ENCODE measurements at regions not wholly inside any gene's neighbourhood (a gene's known extent, or its start where the extent isn't known, plus 50 kb on each side); places are given as distances from the start of the nearest gene placed in this dataset.

- Histone ChIP-seq H3K27ac (ENCODE audit: low read length) (no peak overlapping the region), H3K9me3 (ENCODE audit: control insufficient read depth, insufficient read depth, low read depth, low read length) (no peaks in the 10 kb centered on the region), H3K27me3 (ENCODE audit: control insufficient read depth, insufficient read depth, low read length) (no peaks in the 10 kb centered on the region), H3K4me1 (ENCODE audit: control insufficient read depth, insufficient read depth, low read length) (no peaks in the 10 kb centered on the region), H3K36me3 (ENCODE audit: control insufficient read depth, insufficient read depth, low read length) (no peaks in the 10 kb centered on the region), H3K4me3 (ENCODE audit: low read depth in 2 of 2, low read length in 2 of 2) (no peak overlapping the region)
- CTCF ChIA-PET: no interaction called here
- intact Hi-C loops (cut with micrococcal nuclease; ENCODE audit: unreplicated experiment): no loop called here
- TF ChIP-seq CTCF (IDR thresholded peaks at IDR 0.05) (no peak), POLR2AphosphoS5 (IDR thresholded peaks at IDR 0.05; ENCODE audit: low read depth, low read length) (no peak), TCF7L2 (IDR thresholded peaks at IDR 0.05; ENCODE audit: low read depth, low read length) (no peak), SIN3A (IDR thresholded peaks at IDR 0.05; ENCODE audit: borderline replicate concordance, insufficient read depth, low read depth, low read length) (no peak), REST (IDR thresholded peaks at IDR 0.05; ENCODE audit: insufficient read depth in 1 of 2, low read depth in 2 of 2, low read length in 1 of 2) (no peak)
- ATAC-seq (no peak), DNase-seq (ENCODE audit: low read depth, low spot score) (no peak)
- in situ Hi-C loops (cut with HindIII; ENCODE audit: low pct_unique_long_range_greater_than_20kb, low sequenced_read_pairs): no loop called here
- POLR2A ChIA-PET: no interaction called here
- no TSS peak for BruUV-seq (replicated peaks)
These were observed 424.2 kb downstream of the TUSC1 start for GRCh38 chr9:25254051-25254450.

GRCh38 chr9:25241421-25241820 lies 436.8 kb downstream of the TUSC1 start:
- no peaks in the 10 kb centered on the region for H3K27me3 ChIP-seq (ENCODE audit: control insufficient read depth, insufficient read depth, low read length)
- intact Hi-C loops (cut with micrococcal nuclease; ENCODE audit: unreplicated experiment) (no loop called here), in situ Hi-C loops (cut with HindIII; ENCODE audit: low pct_unique_long_range_greater_than_20kb, low sequenced_read_pairs) (no loop called here)
- ATAC-seq (no peak), DNase-seq (ENCODE audit: low read depth, low spot score) (no peak)
- no peak overlapping the region for H3K4me3 ChIP-seq (ENCODE audit: low read depth in 2 of 2, low read length in 2 of 2)
- no peaks in the 10 kb centered on the region for H3K36me3 ChIP-seq (ENCODE audit: control insufficient read depth, insufficient read depth, low read length)
- no TSS peak for BruUV-seq (replicated peaks)
- CTCF ChIA-PET: no interaction called here
- H3K27ac ChIP-seq (ENCODE audit: low read length): no peak overlapping the region
- TF ChIP-seq SIN3A (IDR thresholded peaks at IDR 0.05; ENCODE audit: borderline replicate concordance, insufficient read depth, low read depth, low read length) (no peak), POLR2AphosphoS5 (IDR thresholded peaks at IDR 0.05; ENCODE audit: low read depth, low read length) (no peak), TCF7L2 (IDR thresholded peaks at IDR 0.05; ENCODE audit: low read depth, low read length) (no peak), REST (IDR thresholded peaks at IDR 0.05; ENCODE audit: insufficient read depth in 1 of 2, low read depth in 2 of 2, low read length in 1 of 2) (no peak), CTCF (IDR thresholded peaks at IDR 0.05) (no peak)
- POLR2A ChIA-PET: no interaction called here
- no peaks in the 10 kb centered on the region for H3K4me1 ChIP-seq (ENCODE audit: control insufficient read depth, insufficient read depth, low read length)
- H3K9me3 ChIP-seq (ENCODE audit: control insufficient read depth, insufficient read depth, low read depth, low read length): no peaks in the 10 kb centered on the region
